OCI-LY7 (cell line): ENCODE measurements at regions not wholly inside any gene's neighbourhood (a gene's known extent, or its start where the extent isn't known, plus 50 kb on each side); places are given as distances from the start of the nearest gene placed in this dataset.

ENCODE experiments used
- BruUV-seq: library from RNA; stranded (reverse); fragments of 400-500 nt; replicated peaks from 2 replicates; lab custom pipeline; 2021; lab: Mats Ljungman, UMichigan
- CTCF ChIA-PET: fragments of 300-600 bp; sonication (Branson Sonifier 250); formaldehyde crosslinking; loops from one replicate; lab custom pipeline; 2022; ENCODE audit warnings: antibody characterized with exemption; ENCODE audit not compliant: unreplicated experiment; lab: Charles Lee
- POLR2A ChIA-PET: fragments of 300-600 bp; sonication (Branson Sonifier 250); formaldehyde crosslinking; loops from one replicate; lab custom pipeline; 2022; ENCODE audit warnings: antibody characterized with exemption; lab: Charles Lee
- DNase-seq: peaks from one replicate; pipeline ENCODE4 v3.0.0-alpha.2; 2015; ENCODE audit warnings: low spot score
- H2AFZ ChIP-seq: fragments of 200-600 bp; sonication (generic), shearing (Covaris generic); 2 replicates; pipeline ENCODE4 v1.6.1; 2014; ENCODE audit warnings: mild to moderate bottlenecking, antibody characterized with exemption, low read length, moderate library complexity
- H3K27ac ChIP-seq: fragments of 200-600 bp; sonication (generic); 2 replicates; pipeline ENCODE4 v1.5.1; 2014; ENCODE audit warnings: mixed run types, low read depth, mild to moderate bottlenecking, moderate library complexity, low read length, inconsistent platforms; ENCODE audit not compliant: poor library complexity, severe bottlenecking
- H3K36me3 ChIP-seq: fragments of 200-600 bp; sonication (generic); 2 replicates; pipeline ENCODE4 v1.6.1; 2014; ENCODE audit warnings: mild to moderate bottlenecking, antibody characterized with exemption, low read length, moderate library complexity, mixed read lengths; ENCODE audit not compliant: insufficient read depth
- H3K4me1 ChIP-seq: fragments of 200-600 bp; sonication (generic); 2 replicates; pipeline ENCODE4 v1.5.1; 2014; ENCODE audit warnings: mild to moderate bottlenecking, low read length; ENCODE audit not compliant: insufficient read depth, poor library complexity, severe bottlenecking
- H3K4me2 ChIP-seq: fragments of 200-600 bp; sonication (generic); 2 replicates; pipeline ENCODE4 v1.6.1; 2014; ENCODE audit warnings: mild to moderate bottlenecking, low read length
- H3K4me3 ChIP-seq: fragments of 200-600 bp; sonication (generic); 2 replicates; pipeline ENCODE4 v1.5.1; 2014; ENCODE audit warnings: mild to moderate bottlenecking, low read depth, low read length; ENCODE audit not compliant: poor library complexity, severe bottlenecking
- H3K79me2 ChIP-seq: fragments of 200-600 bp; sonication (generic); 2 replicates; pipeline ENCODE4 v1.6.1; 2016; ENCODE audit warnings: low read depth, mild to moderate bottlenecking, low read length, moderate library complexity, mixed read lengths; ENCODE audit not compliant: insufficient read depth
- H3K9me2 ChIP-seq: fragments of 200-600 bp; sonication (generic); 2 replicates; pipeline ENCODE4 v1.6.1; 2016; ENCODE audit warnings: mild to moderate bottlenecking, low read length, mixed read lengths; ENCODE audit not compliant: insufficient read depth
- H3K9me3 ChIP-seq: fragments of 200-600 bp; sonication (generic); 2 replicates; pipeline ENCODE4 v1.6.1; 2014; ENCODE audit warnings: mild to moderate bottlenecking, mixed run types, low read length, mixed read lengths
- H4K20me1 ChIP-seq: fragments of 200-600 bp; sonication (generic); 2 replicates; pipeline ENCODE4 v1.6.1; 2014; ENCODE audit warnings: mild to moderate bottlenecking, antibody characterized with exemption, low read length, moderate library complexity, mixed read lengths; ENCODE audit not compliant: insufficient read depth
- EZH2phosphoT487 ChIP-seq: fragments of 200-600 bp; sonication (generic); IDR thresholded peaks from 2 replicates; pipeline ENCODE4 v1.6.1; 2018; ENCODE audit warnings: low read depth, borderline replicate concordance, mild to moderate bottlenecking, mixed run types, antibody characterized with exemption, low read length, moderate library complexity, mixed read lengths
- intact Hi-C: fragments of 100-400 bp; cut with micrococcal nuclease; formaldehyde crosslinking; loops from one replicate; pipeline ENCODE4 v1.10.0; 2022; ENCODE audit not compliant: unreplicated experiment
- TF ChIP-seq, protein P1 (sequence below): fragments of 200-600 bp; sonication (generic); conservative IDR thresholded peaks from 2 replicates; pipeline ENCODE4 v1.5.1; 2014; ENCODE audit warnings: mild to moderate bottlenecking, antibody characterized with exemption, low read length, moderate library complexity, mixed read lengths

DNA sequence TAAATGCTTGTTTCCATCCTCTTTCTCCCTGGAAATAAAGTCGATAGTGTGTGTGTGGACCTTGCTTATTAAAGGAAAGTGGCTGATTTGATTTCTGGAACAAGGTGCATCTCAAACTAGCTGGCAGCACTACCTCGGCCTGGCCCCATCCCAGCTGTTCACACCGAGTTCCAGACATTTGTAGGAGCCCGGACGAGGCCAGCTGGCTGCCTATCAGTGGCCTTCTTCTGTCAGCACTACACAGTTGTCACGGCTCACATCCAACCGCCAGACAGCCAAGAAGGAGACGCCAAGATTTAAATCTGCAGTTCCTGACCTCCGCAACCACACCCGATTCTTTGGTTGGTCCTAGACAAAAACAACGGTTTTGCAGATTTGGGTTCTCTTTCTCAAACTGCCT lies 63.6 kb downstream of the PALM2AKAP2 start:
- POLR2A ChIA-PET: interaction anchor here (0.5 kb wide), 1 partner anchor 1057 kb away, joined by 7 read pairs; no protein-coding TSS in a partner anchor
- TF ChIP-seq, protein P1, sequence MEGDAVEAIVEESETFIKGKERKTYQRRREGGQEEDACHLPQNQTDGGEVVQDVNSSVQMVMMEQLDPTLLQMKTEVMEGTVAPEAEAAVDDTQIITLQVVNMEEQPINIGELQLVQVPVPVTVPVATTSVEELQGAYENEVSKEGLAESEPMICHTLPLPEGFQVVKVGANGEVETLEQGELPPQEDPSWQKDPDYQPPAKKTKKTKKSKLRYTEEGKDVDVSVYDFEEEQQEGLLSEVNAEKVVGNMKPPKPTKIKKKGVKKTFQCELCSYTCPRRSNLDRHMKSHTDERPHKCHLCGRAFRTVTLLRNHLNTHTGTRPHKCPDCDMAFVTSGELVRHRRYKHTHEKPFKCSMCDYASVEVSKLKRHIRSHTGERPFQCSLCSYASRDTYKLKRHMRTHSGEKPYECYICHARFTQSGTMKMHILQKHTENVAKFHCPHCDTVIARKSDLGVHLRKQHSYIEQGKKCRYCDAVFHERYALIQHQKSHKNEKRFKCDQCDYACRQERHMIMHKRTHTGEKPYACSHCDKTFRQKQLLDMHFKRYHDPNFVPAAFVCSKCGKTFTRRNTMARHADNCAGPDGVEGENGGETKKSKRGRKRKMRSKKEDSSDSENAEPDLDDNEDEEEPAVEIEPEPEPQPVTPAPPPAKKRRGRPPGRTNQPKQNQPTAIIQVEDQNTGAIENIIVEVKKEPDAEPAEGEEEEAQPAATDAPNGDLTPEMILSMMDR: no peak

GRCh38 chr9:109845226-109845625 lies 65.2 kb downstream of the PALM2AKAP2 start:
- Histone ChIP-seq H3K9me3 (no peaks in the 10 kb centered on the region), H3K4me1 (no peaks in the 10 kb centered on the region), H3K36me3 (no peaks in the 10 kb centered on the region), H3K27ac (no peak overlapping the region), H2AFZ (no peak overlapping the region), H4K20me1 (no peaks in the 10 kb centered on the region), H3K79me2 (no peaks in the 10 kb centered on the region), H3K4me3 (no peak overlapping the region), H3K9me2 (no peaks in the 10 kb centered on the region), H3K4me2 (no peak overlapping the region)
- intact Hi-C loops: no loop called here
- no peak for DNase-seq
- ChIA-PET POLR2A (interaction anchor here (1.1 kb wide), 1 partner anchor 14 kb away, joined by 3 read pairs; no protein-coding TSS in a partner anchor), CTCF (no interaction called here)
- BruUV-seq: no TSS peak
- TF ChIP-seq, protein P1: no peak
- no peak for TF ChIP-seq EZH2phosphoT487

More for the DNA sequence above, 63.6 kb downstream of the PALM2AKAP2 start:
- Histone ChIP-seq H3K4me3 (no peak overlapping the region), H4K20me1 (no peaks in the 10 kb centered on the region), H3K9me3 (no peaks in the 10 kb centered on the region), H3K79me2 (no peaks in the 10 kb centered on the region), H3K4me2 (no peak overlapping the region), H3K4me1 (no peaks in the 10 kb centered on the region), H3K27ac (no peak overlapping the region), H3K36me3 (no peaks in the 10 kb centered on the region), H2AFZ (no peak overlapping the region), H3K9me2 (no peaks in the 10 kb centered on the region)
- CTCF ChIA-PET: no interaction called here
- BruUV-seq: no TSS peak
- intact Hi-C loops: no loop called here
- no peak for DNase-seq

GRCh38 chr9:109846776-109847175 lies 66.8 kb downstream of the PALM2AKAP2 start:
- Histone ChIP-seq H3K36me3 (no peaks in the 10 kb centered on the region), H3K4me3 (no peak overlapping the region), H4K20me1 (no peaks in the 10 kb centered on the region), H3K9me2 (no peaks in the 10 kb centered on the region), H3K27ac (no peak overlapping the region), H2AFZ (no peak overlapping the region), H3K4me1 (no peaks in the 10 kb centered on the region), H3K9me3 (no peaks in the 10 kb centered on the region), H3K4me2 (no peak overlapping the region), H3K79me2 (no peaks in the 10 kb centered on the region)
- BruUV-seq: no TSS peak
- DNase-seq: no peak
- ChIA-PET POLR2A (no interaction called here), CTCF (no interaction called here)
- TF ChIP-seq EZH2phosphoT487: no peak
- TF ChIP-seq, protein P1: no peak
- intact Hi-C loops: no loop called here
